SK-MEL-5 (cell line): ENCODE measurements at regions not wholly inside any gene's neighbourhood (a gene's known extent, or its start where the extent isn't known, plus 50 kb on each side); places are given as distances from the start of the nearest gene placed in this dataset.
A peak's percentile ranks its signal among the peaks of the same experiment; 100 is the strongest.

Experiments
- DNase-seq: peaks from one replicate; pipeline ENCODE4 v3.0.0-alpha.2; 2016; ENCODE audit warnings: low read depth, low spot score
- in situ Hi-C: cut with HindIII; loops from 2 replicates; pipeline ENCODE4 v1.10.0; 2016; ENCODE audit warnings: low sequenced_read_pairs, high pct_unique_total_duplicates, low pct_unique_long_range_greater_than_20kb

DNA sequence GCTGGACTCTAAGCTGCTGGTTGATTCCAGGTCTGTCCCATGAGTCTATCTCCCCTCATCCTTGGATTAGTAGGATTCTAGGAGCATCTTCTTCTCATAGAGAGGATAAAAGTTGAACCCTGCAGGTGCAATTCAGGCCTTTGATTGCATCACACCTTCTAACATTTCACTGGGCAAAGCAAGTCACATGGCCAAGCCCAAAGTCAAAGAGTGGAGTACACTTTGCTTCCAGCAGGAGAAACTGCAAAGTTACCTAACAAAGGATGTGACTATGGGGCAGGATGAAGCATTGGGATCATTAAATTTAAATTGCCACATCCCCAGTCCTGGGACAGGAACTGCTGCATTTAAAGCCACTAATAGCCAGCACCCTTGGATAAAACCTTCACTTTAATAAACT is 51.0 kb upstream of the EGFLAM start:
- DNase-seq, result peak; percentile 60
- in situ Hi-C loops, result no loop called here

DNA sequence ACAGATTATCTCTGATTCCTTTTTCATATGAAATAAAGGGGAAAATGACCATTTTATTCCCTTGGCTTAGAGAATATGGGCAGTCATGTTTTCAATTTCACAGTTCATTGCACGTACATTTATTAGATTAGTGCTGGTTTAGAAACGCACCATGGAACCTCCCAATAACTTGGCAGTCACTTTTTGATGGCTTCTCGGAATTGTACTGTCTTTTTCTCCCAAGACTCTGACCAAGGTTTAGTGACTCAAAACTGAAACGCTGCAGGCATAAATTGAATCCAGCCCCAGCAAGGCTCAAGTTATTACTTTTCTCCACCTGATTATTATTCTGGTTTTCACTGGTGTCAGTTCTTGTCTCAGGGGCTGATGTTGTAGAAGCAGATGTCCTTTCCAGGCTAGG is 55.6 kb upstream of the EGFLAM start:
- DNase-seq, result no peak
- in situ Hi-C loops, result no loop called here

GRCh38 chr5:38200872-38201557 is 57.3 kb upstream of the EGFLAM start:
- in situ Hi-C loops, result no loop called here
- DNase-seq, result no peak

- DNase-seq, result no peak
- in situ Hi-C loops, result no loop called here
Observed at GRCh38 chr5:38197118-38197517, 61.2 kb upstream of the EGFLAM start.

DNA sequence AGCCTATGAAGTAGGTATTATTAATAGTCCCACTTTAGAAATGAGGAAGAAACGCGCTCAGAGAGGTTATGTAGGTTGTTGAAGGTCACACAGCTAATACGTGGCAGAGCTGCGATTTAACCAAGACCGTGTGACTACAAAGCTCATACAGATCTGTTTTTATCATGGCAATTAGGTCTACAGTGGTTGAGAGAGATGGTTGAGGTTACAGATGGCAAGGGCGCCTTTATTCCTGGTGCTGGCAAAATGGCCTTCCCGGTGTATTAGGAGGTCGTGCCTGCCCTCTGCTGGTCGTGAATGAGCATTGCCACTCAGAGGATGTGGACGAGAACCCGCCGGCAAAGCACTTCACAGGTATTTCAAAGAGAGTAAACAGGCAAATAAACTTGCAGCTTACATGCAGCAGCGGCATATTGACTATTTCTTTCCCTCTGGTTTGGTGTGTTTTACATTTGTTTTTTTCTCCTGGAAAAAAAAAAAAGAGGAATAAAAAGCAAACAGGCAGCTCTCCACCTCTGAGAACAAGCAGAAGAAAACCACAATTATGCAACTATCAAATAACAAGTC is 65.3 kb upstream of the EGFLAM start:
- in situ Hi-C loops, result no loop called here
- DNase-seq, result peak; percentile 84

DNA sequence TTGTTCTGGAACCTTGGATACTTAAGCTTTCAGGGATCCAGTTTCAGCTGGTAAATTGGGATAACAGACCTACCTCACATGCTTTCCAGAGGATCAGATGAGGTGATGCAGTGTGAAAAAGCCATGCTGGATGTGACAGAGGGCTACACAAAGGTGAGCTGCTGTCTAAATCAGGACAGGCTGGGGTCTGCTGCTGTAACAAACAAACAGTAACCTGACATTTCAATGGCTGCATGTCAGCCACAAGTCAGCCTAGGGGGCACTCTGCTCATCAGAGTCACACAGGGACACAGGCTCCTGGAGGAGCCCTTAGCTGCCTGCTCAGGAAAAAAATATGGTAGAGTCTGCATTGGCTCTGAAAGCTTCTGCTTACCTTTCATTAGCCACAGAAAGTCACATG is 66.7 kb upstream of the EGFLAM start:
- DNase-seq, result no peak
- in situ Hi-C loops, result no loop called here

DNA sequence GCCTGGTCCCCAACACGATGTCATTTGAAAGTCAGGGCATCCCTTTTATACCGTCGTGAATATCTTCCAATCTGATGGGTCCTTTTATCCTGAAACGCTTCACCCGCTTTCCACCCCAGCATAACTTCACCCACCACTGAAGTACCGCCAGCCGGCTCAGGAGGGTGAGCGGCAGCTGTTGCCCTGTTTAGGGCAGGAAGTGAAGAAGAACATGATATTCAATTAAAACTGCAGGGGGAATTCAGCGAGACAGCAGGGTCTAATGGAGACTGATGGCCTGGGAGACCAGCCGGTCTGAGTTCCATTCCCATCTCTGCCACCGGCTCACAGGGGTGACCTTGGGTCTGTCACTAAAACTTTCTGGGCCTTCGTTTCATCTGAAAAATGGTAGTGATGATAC is 68.2 kb upstream of the EGFLAM start:
- DNase-seq, result no peak
- in situ Hi-C loops, result no loop called here

DNA sequence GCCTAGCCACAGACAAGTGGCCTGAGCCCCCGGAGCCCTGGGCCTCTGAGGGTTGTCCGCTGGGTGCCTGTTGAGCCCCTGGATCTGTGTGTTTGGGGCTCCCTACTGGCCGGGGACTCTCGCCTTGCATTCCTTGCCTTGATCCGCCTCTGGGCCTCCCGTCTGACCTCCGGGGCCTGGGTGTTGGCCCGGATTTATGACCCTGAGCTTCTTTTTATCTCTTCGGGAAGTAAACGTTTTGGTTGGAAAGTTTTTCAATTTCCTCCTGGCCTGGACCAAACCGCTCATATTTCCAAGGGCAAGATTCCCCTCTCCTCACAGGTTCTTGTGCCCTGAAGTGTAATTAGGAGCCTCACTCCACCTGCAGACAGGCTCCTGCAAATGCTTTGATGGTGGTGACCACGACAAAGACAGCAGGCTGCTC is 69.3 kb upstream of the EGFLAM start:
- in situ Hi-C loops, result no loop called here
- DNase-seq, result no peak

DNA sequence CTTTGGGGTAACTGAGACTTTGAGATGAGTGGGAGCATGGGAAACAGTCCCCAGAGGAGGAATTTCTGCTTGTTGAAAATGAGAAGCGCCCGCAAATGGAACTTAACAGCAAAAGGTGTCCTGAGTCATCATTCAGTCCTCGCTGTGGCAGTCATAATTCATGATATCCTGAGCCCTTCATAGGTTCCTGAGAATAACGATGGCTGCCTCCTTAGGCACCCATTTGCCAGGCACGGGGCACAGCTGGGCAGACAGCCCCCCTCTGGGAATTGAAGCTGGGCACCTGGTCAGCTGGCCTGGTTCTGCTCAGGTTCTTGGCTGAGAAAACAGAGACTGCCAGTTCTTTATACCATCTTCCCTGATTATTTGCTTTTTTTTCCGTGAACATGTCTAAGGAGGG is 69.8 kb upstream of the EGFLAM start:
- no peak for DNase-seq
- in situ Hi-C loops, result no loop called here

- no peak for DNase-seq
- in situ Hi-C loops, result no loop called here
Observed at GRCh38 chr5:38187532-38187931, 70.8 kb upstream of the EGFLAM start.

- in situ Hi-C loops, result no loop called here
- no peak for DNase-seq
Observed at GRCh38 chr5:38184627-38185026, 73.7 kb upstream of the EGFLAM start.

- in situ Hi-C loops, result no loop called here
- no peak for DNase-seq
Observed at GRCh38 chr5:38182991-38183390, 75.4 kb upstream of the EGFLAM start.

GRCh38 chr5:38168029-38168428 is 90.3 kb upstream of the EGFLAM start:
- in situ Hi-C loops, result no loop called here
- no peak for DNase-seq

- in situ Hi-C loops, result no loop called here
- DNase-seq, result no peak
Observed at GRCh38 chr5:38167562-38167996, 90.8 kb upstream of the EGFLAM start.

GRCh38 chr5:38166832-38167231 is 91.5 kb upstream of the EGFLAM start:
- DNase-seq, result no peak
- in situ Hi-C loops, result no loop called here

- no peak for DNase-seq
- in situ Hi-C loops, result no loop called here
Observed at GRCh38 chr5:38165435-38165834, 92.9 kb upstream of the EGFLAM start.

- in situ Hi-C loops, result no loop called here
- DNase-seq, result no peak
Observed at GRCh38 chr5:38164776-38165399, 93.5 kb upstream of the EGFLAM start.

DNA sequence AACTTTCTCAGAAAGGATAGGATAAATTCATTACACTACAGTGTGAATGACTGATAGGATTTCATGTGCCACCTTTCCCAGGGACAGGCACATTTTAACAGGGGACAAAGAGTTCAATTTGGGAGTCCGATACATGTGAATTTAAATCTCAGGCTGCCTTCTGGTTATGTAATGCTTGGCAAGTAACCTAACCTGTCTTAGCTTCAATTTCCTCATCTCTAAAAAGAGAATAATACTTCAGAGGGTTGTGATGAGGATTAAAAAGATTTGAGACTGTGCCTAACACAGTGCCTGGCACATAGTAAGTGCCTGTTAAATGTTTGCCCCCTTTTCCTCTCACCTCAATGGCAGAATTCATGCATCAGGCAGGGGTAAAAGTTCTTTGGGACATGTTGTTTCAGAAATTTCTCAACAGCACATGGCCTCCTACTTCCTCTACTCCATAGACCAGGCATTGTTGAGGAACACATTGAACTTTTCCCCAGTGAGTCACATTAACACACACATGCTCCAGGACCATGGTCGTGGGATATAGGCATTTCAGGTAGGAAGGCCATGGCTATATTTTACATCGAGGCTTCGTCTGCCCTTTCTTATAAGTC is 94.6 kb upstream of the EGFLAM start:
- peak; percentile 63 for DNase-seq
- in situ Hi-C loops, result no loop called here

DNA sequence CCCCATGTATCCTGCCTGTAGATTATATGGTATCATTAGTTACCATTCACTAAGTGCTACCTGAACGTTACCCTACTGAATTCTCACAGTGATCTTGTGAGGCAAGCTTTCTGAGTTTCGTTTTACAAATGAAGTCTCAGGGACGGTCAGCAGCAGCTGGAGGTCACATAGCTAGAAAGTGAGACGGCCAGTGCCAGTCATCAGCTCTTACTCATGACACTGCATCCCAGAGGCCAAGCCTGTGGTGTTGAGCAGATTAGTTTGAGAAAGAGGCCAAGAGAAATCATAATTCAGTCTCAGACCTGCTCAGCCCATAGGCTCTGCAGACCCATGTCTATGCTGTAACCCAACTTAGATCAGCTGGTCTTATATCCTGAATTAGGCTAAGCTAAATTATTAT is 95.7 kb upstream of the EGFLAM start:
- in situ Hi-C loops, result no loop called here
- DNase-seq, result no peak
